Transverse colon (tissue), 4 donors: ENCODE measurements at regions not wholly inside any gene's neighbourhood (a gene's known extent, or its start where the extent isn't known, plus 50 kb on each side); places are given as distances from the start of the nearest gene placed in this dataset.

Experiments used
- DNase-seq: peaks from one replicate; pipeline ENCODE4 v3.0.0-alpha.2; 2019
- H3K27ac ChIP-seq, 4 donors: fragments of 200-600 bp; sonication (generic); 2 replicates each; pipeline ENCODE4 v1.5.1; 2016 to 2018; ENCODE audit warnings: inconsistent platforms in 4 of 4
- H3K27me3 ChIP-seq: fragments of 200-600 bp; sonication (generic); 2 replicates; pipeline ENCODE4 v1.5.1; 2017; ENCODE audit warnings: inconsistent platforms
- H3K36me3 ChIP-seq, 4 donors: fragments of 200-600 bp; sonication (generic); 2 replicates each; pipeline ENCODE4 v1.5.1; 2017 to 2019; ENCODE audit warnings: inconsistent platforms in 4 of 4
- H3K4me1 ChIP-seq, 4 donors: fragments of 200-600 bp; sonication (generic); 2 replicates each; pipeline ENCODE4 v1.5.1; 2017 to 2020; ENCODE audit warnings: inconsistent platforms in 4 of 4
- H3K4me3 ChIP-seq, 4 donors: fragments of 200-600 bp; sonication (generic); 1 replicate in 1 of 4; 2 replicates in 3 of 4; pipeline versions ENCODE4 v1.5.1 to v1.6.1; 2017 to 2019; ENCODE audit warnings: inconsistent platforms in 4 of 4
- H3K9me3 ChIP-seq, 2 donors: fragments of 200-600 bp; sonication (generic); 2 replicates each; pipeline ENCODE4 v1.5.1; 2017 to 2019; ENCODE audit warnings: inconsistent platforms in 2 of 2
- EP300 ChIP-seq: sonication (generic); formaldehyde crosslinking; IDR thresholded peaks from one replicate; pipeline ENCODE4 v1.6.1; 2017; ENCODE audit warnings: antibody characterized with exemption, low read depth
- POLR2A ChIP-seq: fragments of 450-650 bp; IDR thresholded peaks from one replicate; pipeline ENCODE4 v1.6.1; 2016; ENCODE audit warnings: antibody characterized with exemption, mild to moderate bottlenecking, moderate library complexity
- POLR2AphosphoS5 ChIP-seq, 3 donors: sonication (generic); formaldehyde crosslinking; IDR thresholded peaks; one replicate each; pipeline ENCODE4 v1.6.1; 2016; ENCODE audit warnings: antibody characterized with exemption in 3 of 3
- WGBS, 2 donors: methylation state at CpG; one replicate each; pipeline ENCODE4 v1.1.5; 2018; ENCODE audit warnings: low coverage in 1 of 2; 5-methylcytosine and 5-hydroxymethylcytosine counted together
- in situ Hi-C, 4 donors: fragments of 200-750 bp; cut with MboI; loops; one replicate each; pipeline versions ENCODE4 v1.15.0 to v1.15.1; 2017; ENCODE audit warnings: low sequenced_read_pairs in 3 of 4, low pct_ligation_motif_present in 1 of 4, low pct_unique_long_range_greater_than_20kb in 1 of 4
- intact Hi-C: fragments of 100-400 bp; cut with DNase I; formaldehyde crosslinking; loops from one replicate; pipeline ENCODE4 v1.15.1; 2023; ENCODE audit warnings: low total_unique reads
- TF ChIP-seq, protein P1 (sequence below), 5 experiments: fragments of 200-600 bp in 3 of 5; fragments of 450-650 bp in 2 of 5; sonication (generic) in 3 of 5; IDR thresholded peaks; 1 replicate in 2 of 5; 2 replicates in 3 of 5; pipeline ENCODE4 v1.5.1; 2016 to 2017; ENCODE audit warnings: antibody characterized with exemption in 5 of 5, inconsistent platforms in 3 of 5, mild to moderate bottlenecking in 2 of 5, moderate library complexity in 1 of 5

DNA sequence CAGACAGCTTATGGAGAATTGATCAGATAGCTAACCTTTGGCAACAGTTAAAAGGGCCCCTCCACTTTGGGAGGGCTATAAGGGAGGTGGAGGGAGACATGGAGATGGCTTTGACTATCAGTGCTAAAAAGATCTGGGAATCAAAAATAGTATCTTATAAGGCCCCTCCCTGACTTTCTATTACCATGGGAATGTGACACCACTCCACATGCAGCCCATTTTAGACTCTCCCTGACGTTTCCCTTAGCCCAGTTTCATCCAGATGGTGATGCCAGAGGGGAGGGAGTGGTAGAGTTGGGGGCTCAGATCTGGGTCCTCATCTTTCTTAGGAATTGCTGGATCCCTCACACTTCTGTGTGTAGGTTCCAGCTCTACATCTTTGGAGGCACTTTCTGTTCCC is 200.0 kb upstream of the DTNBP1 start:
- no peak overlapping the region for H3K4me3 ChIP-seq
- intact Hi-C loops, result loop anchor here (5.0 kb wide), 1 partner anchor 436 kb away; no protein-coding TSS in a partner anchor

DNA sequence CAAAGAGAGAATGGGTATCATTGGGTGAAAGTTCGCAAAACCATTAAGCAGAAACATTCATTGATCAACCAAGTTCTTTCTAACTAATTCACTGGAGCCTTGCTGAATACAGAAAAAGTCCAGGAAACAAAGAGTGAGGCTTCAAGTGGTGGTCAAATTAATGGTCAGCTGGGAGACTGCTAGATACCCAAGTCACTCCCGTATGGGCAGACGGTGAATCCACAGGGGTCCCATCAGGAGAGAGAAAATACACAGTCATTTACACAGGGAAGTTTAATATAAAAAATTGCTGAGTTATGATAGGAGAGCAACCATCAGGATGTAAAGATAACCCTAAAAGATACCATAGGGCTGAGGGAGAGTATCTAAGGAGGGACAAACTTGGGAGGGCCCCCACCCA is 198.7 kb upstream of the DTNBP1 start:
- Histone ChIP-seq H3K4me3 (no peak overlapping the region), H3K4me1 (no peaks in the 10 kb centered on the region), H3K27me3 (no peaks in the 10 kb centered on the region), H3K27ac (no peak overlapping the region), H3K36me3 (no peaks in the 10 kb centered on the region), H3K9me3 (no peaks in the 10 kb centered on the region)
- WGBS, 2 donors, result 92 to 96% methylated on average over 3 of the region's 3 CpGs
- intact Hi-C loops (loop anchor here (5.0 kb wide), 1 partner anchor 434 kb away; no protein-coding TSS in a partner anchor), in situ Hi-C loops (no loop called here)
- DNase-seq, result no peak
- TF ChIP-seq EP300 (no peak), POLR2A (no peak), POLR2AphosphoS5 (IDR thresholded peaks at IDR 0.05) (no peak)
- TF ChIP-seq, protein P1, sequence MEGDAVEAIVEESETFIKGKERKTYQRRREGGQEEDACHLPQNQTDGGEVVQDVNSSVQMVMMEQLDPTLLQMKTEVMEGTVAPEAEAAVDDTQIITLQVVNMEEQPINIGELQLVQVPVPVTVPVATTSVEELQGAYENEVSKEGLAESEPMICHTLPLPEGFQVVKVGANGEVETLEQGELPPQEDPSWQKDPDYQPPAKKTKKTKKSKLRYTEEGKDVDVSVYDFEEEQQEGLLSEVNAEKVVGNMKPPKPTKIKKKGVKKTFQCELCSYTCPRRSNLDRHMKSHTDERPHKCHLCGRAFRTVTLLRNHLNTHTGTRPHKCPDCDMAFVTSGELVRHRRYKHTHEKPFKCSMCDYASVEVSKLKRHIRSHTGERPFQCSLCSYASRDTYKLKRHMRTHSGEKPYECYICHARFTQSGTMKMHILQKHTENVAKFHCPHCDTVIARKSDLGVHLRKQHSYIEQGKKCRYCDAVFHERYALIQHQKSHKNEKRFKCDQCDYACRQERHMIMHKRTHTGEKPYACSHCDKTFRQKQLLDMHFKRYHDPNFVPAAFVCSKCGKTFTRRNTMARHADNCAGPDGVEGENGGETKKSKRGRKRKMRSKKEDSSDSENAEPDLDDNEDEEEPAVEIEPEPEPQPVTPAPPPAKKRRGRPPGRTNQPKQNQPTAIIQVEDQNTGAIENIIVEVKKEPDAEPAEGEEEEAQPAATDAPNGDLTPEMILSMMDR (IDR thresholded peaks at IDR 0.05), result no peak

More for the DNA sequence above, 200.0 kb upstream of the DTNBP1 start:
- no peak overlapping the region for H3K27ac ChIP-seq
- TF ChIP-seq POLR2AphosphoS5 (IDR thresholded peaks at IDR 0.05) (no peak), POLR2A (no peak), EP300 (no peak)
- TF ChIP-seq, protein P1 (IDR thresholded peaks at IDR 0.05), result no peak
- H3K27me3 ChIP-seq, result no peaks in the 10 kb centered on the region
- H3K9me3 ChIP-seq, result no peaks in the 10 kb centered on the region
- in situ Hi-C loops, result no loop called here
- no peaks in the 10 kb centered on the region for H3K4me1 ChIP-seq
- no peak for DNase-seq
- no peaks in the 10 kb centered on the region for H3K36me3 ChIP-seq
- WGBS, 2 donors, result 61% methylated on average over 1 of the region's 1 CpG; no CpG with 5 or more reads in 1 of the 2 donors

DNA sequence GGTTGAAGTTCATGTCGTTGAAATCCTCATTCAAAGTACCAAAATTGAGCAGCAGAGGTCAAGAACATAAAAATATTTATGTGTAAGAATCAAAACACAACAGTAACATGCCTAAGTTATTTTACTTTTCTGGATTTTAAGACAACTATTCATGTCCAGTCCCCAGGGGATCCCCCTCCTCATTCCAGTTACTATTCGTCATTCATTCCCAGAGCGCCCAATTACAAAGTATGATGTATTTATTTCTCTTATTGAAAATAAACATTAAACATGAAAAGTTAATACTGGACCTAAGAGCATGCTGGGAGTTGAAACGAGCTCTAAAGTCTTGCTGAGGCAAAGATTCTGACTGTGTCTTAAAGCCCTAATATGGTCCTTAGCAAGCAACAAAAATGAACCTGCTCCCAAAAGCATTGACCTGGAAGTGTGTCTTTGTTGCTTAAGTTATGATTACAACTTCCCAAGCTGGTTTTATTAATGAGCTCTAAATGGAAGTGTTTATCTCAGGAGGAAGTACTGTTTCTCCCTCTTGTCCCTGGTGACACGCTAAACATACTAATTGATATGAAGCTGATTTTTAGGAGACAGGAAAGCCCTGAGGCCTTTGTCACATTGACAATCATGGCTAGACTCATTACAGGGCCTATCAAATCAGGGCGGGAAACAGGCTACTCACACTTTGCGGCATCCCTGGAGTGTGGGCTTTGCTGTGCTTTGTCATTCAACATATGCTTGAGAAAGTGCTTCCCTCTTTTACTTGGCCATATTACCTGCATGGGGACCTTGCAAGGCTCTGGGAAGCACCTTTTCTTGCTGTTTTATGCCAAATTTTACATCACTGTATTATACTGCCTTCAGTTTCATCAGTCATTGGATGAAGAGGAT is 192.2 kb upstream of the DTNBP1 start:
- no peaks in the 10 kb centered on the region for H3K27me3 ChIP-seq
- H3K36me3 ChIP-seq, result no peaks in the 10 kb centered on the region
- no peak for DNase-seq
- in situ Hi-C loops (no loop called here), intact Hi-C loops (no loop called here)
- no peak overlapping the region for H3K27ac ChIP-seq
- 72 to 84% methylated on average over 5 to 7 of the region's 7 CpGs for WGBS, 2 donors
- no peak overlapping the region for H3K4me3 ChIP-seq
- H3K4me1 ChIP-seq, result no peaks in the 10 kb centered on the region
- H3K9me3 ChIP-seq, result no peaks in the 10 kb centered on the region
- TF ChIP-seq POLR2AphosphoS5 (IDR thresholded peaks at IDR 0.05) (no peak), POLR2A (no peak), EP300 (no peak)
- TF ChIP-seq, protein P1 (IDR thresholded peaks at IDR 0.05), result no peak

DNA sequence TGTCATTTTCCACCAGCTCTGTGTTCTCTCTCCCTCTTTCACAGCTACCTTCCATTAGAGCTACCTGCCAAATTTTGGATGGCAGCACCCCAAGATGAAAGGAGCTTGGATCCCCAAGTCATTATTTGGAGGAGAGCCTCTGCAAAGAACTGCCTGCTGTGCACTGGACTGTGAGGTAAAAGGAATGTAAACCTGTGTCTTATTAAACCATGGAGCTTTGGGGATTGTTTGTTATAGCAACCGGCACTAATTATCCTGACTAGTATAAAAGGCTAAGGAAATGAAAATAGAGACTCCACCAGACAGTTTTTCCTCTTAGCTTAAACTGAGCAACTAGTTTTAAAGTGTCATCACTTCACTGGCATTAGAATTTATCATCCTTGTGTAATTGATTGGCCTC is 191.6 kb upstream of the DTNBP1 start:
- 68 to 100% methylated on average over 1 of the region's 1 CpG for WGBS, 2 donors
- no peak overlapping the region for H3K4me3 ChIP-seq
- no peaks in the 10 kb centered on the region for H3K27me3 ChIP-seq
- no peak overlapping the region for H3K27ac ChIP-seq
- no peaks in the 10 kb centered on the region for H3K36me3 ChIP-seq
- intact Hi-C loops, result no loop called here
- DNase-seq, result no peak
- TF ChIP-seq, protein P1 (IDR thresholded peaks at IDR 0.05), result no peak
- TF ChIP-seq POLR2AphosphoS5 (IDR thresholded peaks at IDR 0.05), result no peak
- TF ChIP-seq POLR2A, result no peak
- no peak for TF ChIP-seq EP300
- no peaks in the 10 kb centered on the region for H3K4me1 ChIP-seq
- in situ Hi-C loops, result no loop called here
- no peaks in the 10 kb centered on the region for H3K9me3 ChIP-seq
